ENCODE measurements at regions not wholly inside any gene's neighbourhood (a gene's known extent, or its start where the extent isn't known, plus 50 kb on each side); places are given as distances from the start of the nearest gene placed in this dataset.

GRCh38 chr6:134527108-134527787 lies 209.3 kb upstream of the SGK1 start:
- H2AFZ ChIP-seq (ENCODE audit: low read length): no peak overlapping the region
- TF ChIP-seq EZH2 (optimal IDR thresholded peaks at IDR 0.05; ENCODE audit: low read depth, low read length) (no peak), EZH2phosphoT487 (IDR thresholded peaks at IDR 0.05; ENCODE audit: low read length) (no peak), CTCF (IDR thresholded peaks at IDR 0.05; ENCODE audit: low read length) (no peak)
- H3K27me3 ChIP-seq (replicated peaks; ENCODE audit: insufficient read depth, low read length): no peaks in the 10 kb centered on the region
- no peak overlapping the region for H3K4me2 ChIP-seq (ENCODE audit: low read depth, low read length)
- no peaks in the 10 kb centered on the region for H3K9me2 ChIP-seq (replicated peaks; ENCODE audit: insufficient read depth, low read length)
- H3K4me3 ChIP-seq (ENCODE audit: low read length): no peak overlapping the region
- no peaks in the 10 kb centered on the region for H3K79me2 ChIP-seq (ENCODE audit: low read length)
- no peak overlapping the region for H3K9ac ChIP-seq (ENCODE audit: low read length)
- no peaks in the 10 kb centered on the region for H3F3A ChIP-seq (ENCODE audit: insufficient read depth, low read length)
- DNase-seq: no peak
- no peaks in the 10 kb centered on the region for H3K36me3 ChIP-seq (replicated peaks; ENCODE audit: insufficient read depth, low read length)
- no peaks in the 10 kb centered on the region for H3K4me1 ChIP-seq (ENCODE audit: low read length)
- H4K20me1 ChIP-seq (ENCODE audit: insufficient read depth, low read length): no peaks in the 10 kb centered on the region
- no peaks in the 10 kb centered on the region for H3K9me3 ChIP-seq (replicated peaks; ENCODE audit: insufficient read depth, low read length)
- H3K27ac ChIP-seq (ENCODE audit: low read length): no peak overlapping the region

GRCh38 chr6:134525190-134525868 lies 207.4 kb upstream of the SGK1 start:
- H3F3A ChIP-seq (ENCODE audit: insufficient read depth, low read length): no peaks in the 10 kb centered on the region
- TF ChIP-seq EZH2 (optimal IDR thresholded peaks at IDR 0.05; ENCODE audit: low read depth, low read length) (no peak), CTCF (IDR thresholded peaks at IDR 0.05; ENCODE audit: low read length) (no peak), EZH2phosphoT487 (IDR thresholded peaks at IDR 0.05; ENCODE audit: low read length) (no peak)
- H3K36me3 ChIP-seq (replicated peaks; ENCODE audit: insufficient read depth, low read length): no peaks in the 10 kb centered on the region

GRCh38 chr6:134523903-134524650 lies 206.2 kb upstream of the SGK1 start:
- H3K4me2 ChIP-seq (ENCODE audit: low read depth, low read length): no peak overlapping the region
- no peaks in the 10 kb centered on the region for H3K4me1 ChIP-seq (ENCODE audit: low read length)
- no peaks in the 10 kb centered on the region for H3K9me3 ChIP-seq (replicated peaks; ENCODE audit: insufficient read depth, low read length)
- H4K20me1 ChIP-seq (ENCODE audit: insufficient read depth, low read length): no peaks in the 10 kb centered on the region
- H3K79me2 ChIP-seq (ENCODE audit: low read length): no peaks in the 10 kb centered on the region
- H3K9ac ChIP-seq (ENCODE audit: low read length): no peak overlapping the region
- no peaks in the 10 kb centered on the region for H3K36me3 ChIP-seq (replicated peaks; ENCODE audit: insufficient read depth, low read length)
- no peak for DNase-seq
- no peak overlapping the region for H3K27ac ChIP-seq (ENCODE audit: low read length)
- no peaks in the 10 kb centered on the region for H3F3A ChIP-seq (ENCODE audit: insufficient read depth, low read length)
- H2AFZ ChIP-seq (ENCODE audit: low read length): no peak overlapping the region
- H3K4me3 ChIP-seq (ENCODE audit: low read length): no peak overlapping the region
- no peaks in the 10 kb centered on the region for H3K27me3 ChIP-seq (replicated peaks; ENCODE audit: insufficient read depth, low read length)
- H3K9me2 ChIP-seq (replicated peaks; ENCODE audit: insufficient read depth, low read length): no peaks in the 10 kb centered on the region
- TF ChIP-seq EZH2 (optimal IDR thresholded peaks at IDR 0.05; ENCODE audit: low read depth, low read length) (no peak), CTCF (IDR thresholded peaks at IDR 0.05; ENCODE audit: low read length) (no peak), EZH2phosphoT487 (IDR thresholded peaks at IDR 0.05; ENCODE audit: low read length) (no peak)

More at GRCh38 chr6:134525190-134525868, 207.4 kb upstream of the SGK1 start:
- Histone ChIP-seq H3K9me2 (replicated peaks; ENCODE audit: insufficient read depth, low read length) (no peaks in the 10 kb centered on the region), H3K4me1 (ENCODE audit: low read length) (no peaks in the 10 kb centered on the region), H3K27me3 (replicated peaks; ENCODE audit: insufficient read depth, low read length) (no peaks in the 10 kb centered on the region), H3K4me3 (ENCODE audit: low read length) (no peak overlapping the region), H3K9me3 (replicated peaks; ENCODE audit: insufficient read depth, low read length) (no peaks in the 10 kb centered on the region), H3K4me2 (ENCODE audit: low read depth, low read length) (no peak overlapping the region), H2AFZ (ENCODE audit: low read length) (no peak overlapping the region), H4K20me1 (ENCODE audit: insufficient read depth, low read length) (no peaks in the 10 kb centered on the region), H3K9ac (ENCODE audit: low read length) (no peak overlapping the region), H3K79me2 (ENCODE audit: low read length) (no peaks in the 10 kb centered on the region), H3K27ac (ENCODE audit: low read length) (no peak overlapping the region)
- no peak for DNase-seq
